Stimulated activated CD4-positive, alpha-beta T cell treated with anti-CD3 and anti-CD28 coated beads, Interleukin-2, amount 100 ng/mL, for 4 hours (primary cell): ENCODE measurements at regions not wholly inside any gene's neighbourhood (a gene's known extent, or its start where the extent isn't known, plus 50 kb on each side); places are given as distances from the start of the nearest gene placed in this dataset.

Experiments used
- DNase-seq: peaks from one replicate; pipeline ENCODE4 v3.0.0-alpha.2; 2020; ENCODE audit warnings: low read depth

DNA sequence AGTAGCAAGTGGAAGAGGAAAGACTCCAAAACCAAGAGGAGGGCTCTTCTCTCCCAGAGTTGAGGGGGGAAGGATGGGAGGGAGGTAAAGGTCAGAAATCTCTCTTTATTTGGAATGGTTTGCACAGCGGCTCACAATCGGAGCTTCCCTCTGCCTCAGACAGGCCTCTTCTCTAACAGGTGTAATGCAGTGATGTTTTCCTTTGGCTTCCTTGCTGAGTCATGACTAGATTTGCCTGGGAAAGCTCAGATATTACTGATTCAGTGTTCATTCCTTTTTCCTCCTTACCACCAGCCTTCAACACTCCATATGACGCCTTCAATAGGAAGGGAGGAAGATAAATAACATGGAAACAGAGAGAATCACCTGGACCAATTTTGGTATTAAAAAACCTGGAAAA lies 136.6 kb downstream of the RNF152 start:
- DNase-seq = no peak

GRCh38 chr18:61755555-61755954 lies 137.3 kb downstream of the RNF152 start:
- DNase-seq = no peak

DNA sequence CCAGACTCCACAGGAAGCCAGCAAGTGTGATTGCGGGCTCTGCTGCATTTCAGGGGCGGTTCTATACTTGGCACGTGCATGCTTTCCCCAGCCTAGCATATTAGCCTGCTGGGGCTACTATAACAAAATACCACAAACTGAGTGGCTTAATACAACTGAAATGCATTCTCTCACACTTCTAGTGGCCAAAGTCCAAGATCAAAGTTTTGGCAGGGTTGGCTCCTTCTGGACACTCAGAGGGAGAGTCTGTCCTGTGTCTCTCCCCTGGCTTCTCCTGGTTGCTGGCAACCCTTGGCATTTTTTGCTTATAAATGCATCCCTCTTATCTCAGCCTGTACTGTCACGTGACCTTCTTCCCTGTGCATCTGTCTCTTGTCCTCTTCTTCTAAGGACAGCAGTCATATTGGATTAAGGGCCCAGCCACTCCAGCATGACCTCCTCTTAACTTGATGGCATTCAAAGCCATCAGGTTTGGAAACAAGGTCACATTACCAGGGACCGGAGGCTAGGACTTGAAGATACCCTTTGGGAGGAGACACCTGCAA lies 138.7 kb downstream of the RNF152 start:
- DNase-seq = no peak

GRCh38 chr18:61753373-61753772 lies 139.4 kb downstream of the RNF152 start:
- DNase-seq = no peak

- DNase-seq = no peak
Observed at GRCh38 chr18:61752973-61753372, 139.8 kb downstream of the RNF152 start.

- DNase-seq = no peak
Observed at GRCh38 chr18:61750840-61751668, 141.8 kb downstream of the RNF152 start.

- DNase-seq = no peak
Observed at GRCh38 chr18:61749546-61749945, 143.3 kb downstream of the RNF152 start.

DNA sequence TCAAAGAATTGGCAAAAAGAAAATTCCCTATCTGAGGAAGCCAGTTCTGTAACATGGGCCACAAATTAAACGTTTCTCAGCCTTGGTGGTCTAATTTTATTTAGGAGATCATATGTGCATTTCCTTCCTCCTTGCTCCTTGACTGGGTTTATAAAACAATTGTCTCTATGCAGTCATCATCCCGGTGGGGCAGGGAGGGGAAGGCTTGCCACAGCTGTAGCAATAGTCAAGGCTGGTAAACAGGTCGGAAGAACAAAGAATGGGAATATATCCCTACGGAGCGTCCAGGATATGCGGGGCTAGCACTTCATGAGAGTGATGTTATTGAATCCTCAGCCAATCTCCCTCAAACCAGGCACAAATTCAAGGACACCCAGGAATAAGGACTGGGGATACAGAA lies 143.8 kb downstream of the RNF152 start:
- no peak for DNase-seq

DNA sequence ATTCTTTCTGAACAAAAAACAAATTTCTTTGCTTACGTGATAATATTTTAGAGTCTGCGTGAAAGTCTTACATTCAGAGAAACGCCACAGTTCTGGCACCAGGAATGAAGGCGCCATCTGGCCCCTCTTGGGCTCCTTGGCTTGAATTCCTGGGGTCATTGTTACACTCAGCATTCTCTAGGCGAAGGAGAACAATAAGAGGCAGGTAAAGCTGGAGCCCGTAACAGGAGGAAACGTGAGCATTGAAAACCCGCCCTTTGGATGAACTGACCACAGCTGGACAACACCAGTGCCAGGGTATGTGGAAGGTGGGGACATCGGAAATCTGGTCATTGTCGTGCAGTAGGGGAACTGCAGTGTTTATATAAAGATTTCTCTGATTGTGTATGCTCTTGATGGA lies 144.8 kb downstream of the RNF152 start:
- DNase-seq = no peak

- DNase-seq = no peak
Observed at GRCh38 chr18:61743775-61744531, 148.9 kb downstream of the RNF152 start.

DNA sequence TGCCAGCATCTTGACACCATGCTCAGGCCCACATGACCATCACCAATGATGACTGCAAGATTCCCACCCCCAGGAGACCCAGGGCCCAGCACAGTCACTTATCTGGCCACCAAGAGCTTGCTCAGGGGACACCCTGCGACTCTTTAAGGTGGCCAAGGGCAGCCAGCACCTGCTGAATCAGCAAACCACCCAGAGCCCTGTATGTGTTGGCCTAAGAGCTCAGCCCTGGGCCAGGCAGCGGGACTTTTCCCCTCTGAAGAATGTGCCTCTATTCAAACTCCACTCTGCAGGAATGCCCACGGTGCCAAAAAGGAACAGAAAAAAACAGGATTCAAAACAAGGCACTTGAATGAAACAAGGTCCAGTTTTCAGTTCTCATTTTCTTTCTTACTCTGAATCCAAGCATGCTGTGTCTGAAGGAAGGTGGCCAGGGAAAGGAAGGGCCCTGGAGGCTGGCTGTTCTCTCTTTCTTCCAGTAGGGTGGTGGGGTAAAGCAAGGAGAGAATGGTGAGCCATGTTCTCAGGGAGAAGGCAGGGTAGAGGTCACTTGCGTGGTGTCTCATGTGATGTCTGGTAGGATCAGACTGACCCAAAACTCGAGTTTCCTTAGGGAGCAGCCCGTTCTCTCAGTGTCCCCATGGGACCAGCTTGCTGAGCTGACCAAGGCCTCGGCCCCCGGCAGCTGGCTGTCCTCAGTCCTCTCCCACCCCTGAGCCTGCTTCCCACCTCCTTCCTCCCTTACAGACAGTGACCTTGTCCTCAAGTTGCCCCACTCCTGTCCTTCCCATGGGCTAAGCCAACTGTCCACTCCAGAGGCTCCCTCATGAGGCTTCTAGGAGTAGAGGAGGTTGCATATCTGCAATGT lies 150.0 kb downstream of the RNF152 start:
- no peak for DNase-seq

GRCh38 chr18:61741881-61742454 lies 150.8 kb downstream of the RNF152 start:
- DNase-seq = no peak

DNA sequence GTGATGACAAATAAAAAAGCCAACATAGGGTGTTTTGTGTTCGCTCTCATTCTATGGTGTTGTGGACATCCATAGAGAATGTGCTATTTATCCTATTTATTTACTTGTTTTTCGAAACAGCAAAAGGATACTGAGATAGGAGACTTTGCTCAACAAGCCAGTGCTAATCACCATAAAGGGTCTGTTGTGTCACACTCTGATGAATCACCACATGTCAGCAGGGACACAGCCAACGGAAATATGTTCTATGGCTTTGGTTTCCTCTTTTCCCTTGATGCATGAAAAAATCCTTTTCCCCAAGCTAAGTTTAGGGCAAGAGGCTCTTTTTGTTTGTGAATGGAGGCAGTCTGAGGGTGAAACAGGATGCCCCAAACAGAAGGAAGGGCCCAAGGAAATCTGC lies 154.3 kb downstream of the RNF152 start:
- DNase-seq = no peak

DNA sequence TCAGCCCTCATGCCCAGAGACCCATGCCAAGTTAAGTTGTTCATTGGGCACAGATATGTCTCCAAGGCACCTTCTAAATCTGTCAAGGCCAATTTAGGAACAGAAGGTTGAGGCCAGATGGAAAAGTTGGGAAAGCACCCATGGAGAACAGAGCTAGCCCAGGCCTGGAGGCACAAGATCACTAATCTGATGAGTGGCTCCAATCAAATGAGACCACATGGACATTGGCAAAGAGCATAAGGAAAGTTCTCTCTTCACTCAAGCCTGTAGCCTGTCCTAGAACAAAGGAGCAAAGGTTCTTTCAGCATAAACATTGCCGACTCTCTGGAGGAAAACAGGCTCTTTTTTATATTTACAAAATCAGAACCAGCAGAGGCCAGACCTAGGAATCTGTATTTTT lies 154.8 kb downstream of the RNF152 start:
- no peak for DNase-seq

- DNase-seq = no peak
Observed at GRCh38 chr18:61736133-61736532, 156.7 kb downstream of the RNF152 start.

- no peak for DNase-seq
Observed at GRCh38 chr18:61735564-61736102, 157.2 kb downstream of the RNF152 start.

DNA sequence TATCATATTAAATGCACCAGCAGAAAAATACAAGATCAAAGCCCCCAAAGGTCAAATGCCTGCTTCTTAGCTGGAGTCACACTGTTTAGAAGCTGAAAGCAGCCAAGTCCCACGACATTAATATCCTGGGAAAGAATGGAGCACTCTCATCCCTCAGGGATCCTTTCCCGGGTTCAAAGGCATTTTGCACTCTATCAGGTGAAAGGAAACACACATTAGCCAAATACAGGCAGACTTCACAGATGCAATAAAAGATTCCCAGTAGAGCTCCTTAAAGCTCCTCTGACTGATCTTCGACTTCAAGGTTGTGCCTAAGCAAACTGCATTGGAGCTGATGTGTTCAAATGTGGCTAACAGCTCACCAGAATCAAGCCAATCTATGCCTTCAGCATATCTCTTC lies 158.4 kb downstream of the RNF152 start:
- no peak for DNase-seq

GRCh38 chr18:61732854-61733253 lies 160.0 kb downstream of the RNF152 start:
- no peak for DNase-seq

DNA sequence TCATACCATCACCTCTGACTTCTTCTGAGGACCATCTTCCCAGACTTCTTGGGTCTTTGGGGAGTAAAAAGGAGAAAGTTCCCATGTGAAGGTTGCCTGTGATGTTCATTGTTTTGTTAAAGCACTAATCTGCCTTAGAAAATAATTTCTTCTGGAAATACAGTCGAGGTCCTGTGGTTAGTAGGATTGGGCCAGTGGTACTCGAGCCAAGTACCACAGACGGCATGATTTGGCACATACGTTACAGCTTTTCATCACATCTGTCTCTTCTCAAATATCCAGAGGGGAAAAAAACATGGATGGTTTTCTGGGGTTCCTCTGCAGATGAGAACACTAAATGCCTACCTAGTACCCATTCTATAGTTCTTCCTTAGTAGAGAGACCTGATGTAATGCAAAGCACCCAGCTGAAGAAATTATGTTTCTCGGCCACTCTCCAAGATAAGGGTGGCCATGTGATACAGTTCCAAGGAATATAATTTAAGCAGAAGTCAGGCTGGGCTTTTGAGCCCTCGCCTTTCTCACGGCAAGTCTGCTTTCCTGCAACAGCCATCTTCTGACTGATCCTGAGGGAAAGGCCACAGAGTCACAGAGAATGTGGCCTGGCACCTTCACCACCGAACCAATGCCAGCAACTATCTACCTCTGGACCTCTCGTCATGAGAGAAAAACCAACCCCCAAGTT lies 161.0 kb downstream of the RNF152 start:
- DNase-seq = no peak

- DNase-seq = no peak
Observed at GRCh38 chr18:61731178-61731577, 161.6 kb downstream of the RNF152 start.

DNA sequence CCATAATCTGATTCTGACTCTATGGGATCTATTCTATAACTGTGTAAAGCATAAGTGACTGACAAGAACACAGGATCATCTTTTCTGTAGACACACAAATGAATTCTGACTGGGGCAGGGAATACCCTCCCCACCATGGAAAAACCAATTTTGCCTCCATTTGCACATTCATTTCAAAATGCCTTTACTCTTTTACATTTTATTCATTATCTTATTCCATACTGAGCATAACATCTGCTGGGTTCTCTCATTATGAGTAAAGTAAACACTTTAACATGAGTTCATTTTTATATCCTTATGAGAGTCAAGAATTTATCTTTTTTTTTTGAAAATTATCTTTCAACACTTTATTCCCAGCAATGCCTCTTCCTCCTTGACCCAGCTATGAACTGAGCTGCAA lies 163.5 kb downstream of the RNF152 start:
- DNase-seq = no peak
